ENCODE measurements at regions not wholly inside any gene's neighbourhood (a gene's known extent, or its start where the extent isn't known, plus 50 kb on each side); places are given as distances from the start of the nearest gene placed in this dataset.

GRCh38 chr20:22927537-22927936 is 107.6 kb upstream of the SSTR4 start:
- no CpG with 5 or more reads among the region's 3 CpGs for WGBS (ENCODE audit: extremely low coverage, insufficient read length, low lambda C conversion rate)
- no peak for TF ChIP-seq CTCF (conservative IDR thresholded peaks at IDR 0.05)

More at GRCh38 chr20:22927537-22927936, 107.6 kb upstream of the SSTR4 start:
- Histone ChIP-seq H2BK12ac (ENCODE audit: insufficient read length, low read depth, low read length) (no peak overlapping the region), H2BK120ac (ENCODE audit: low read depth, low read length, poor library complexity, severe bottlenecking) (no peak overlapping the region), H4K91ac (ENCODE audit: insufficient read length, low read depth, low read length) (no peak overlapping the region), H4K8ac (replicated peaks; ENCODE audit: insufficient read length, low read depth, low read length) (no peak overlapping the region), H3K27me3 (ENCODE audit: insufficient read depth, low read length) (no peaks in the 10 kb centered on the region), H3K23me2 (ENCODE audit: insufficient read length, low read depth, low read length, poor library complexity, severe bottlenecking) (no peaks in the 10 kb centered on the region), H4K5ac (ENCODE audit: insufficient read length, low read depth, low read length) (no peak overlapping the region), H2BK20ac (ENCODE audit: low read depth, low read length, poor library complexity, severe bottlenecking) (no peak overlapping the region), H3K56ac (ENCODE audit: insufficient read length, low read depth, low read length) (no peak overlapping the region), H3K4me1 (ENCODE audit: insufficient read depth, low read length) (no peaks in the 10 kb centered on the region), H2AK5ac (ENCODE audit: insufficient read length, low read length) (no peak overlapping the region), H3K4ac (ENCODE audit: low read depth, low read length) (no peak overlapping the region), H3K79me1 (ENCODE audit: insufficient read depth, low read depth, low read length, poor library complexity, severe bottlenecking) (no peaks in the 10 kb centered on the region), H3K9me3 (ENCODE audit: control insufficient read depth, low read depth, low read length) (no peaks in the 10 kb centered on the region), H3K18ac (ENCODE audit: insufficient read length, low read depth, low read length) (no peak overlapping the region), H3K9ac (ENCODE audit: extremely low read depth, insufficient read length, low read length) (no peak overlapping the region), H3K14ac (ENCODE audit: insufficient read depth, low read length) (no peak overlapping the region), H3K23ac (ENCODE audit: insufficient read length, low read depth, low read length) (no peak overlapping the region), H3K4me2 (ENCODE audit: insufficient read depth, insufficient read length, low read length) (no peak overlapping the region), H2BK15ac (ENCODE audit: low read depth, low read length) (no peak overlapping the region), H4K20me1 (ENCODE audit: control insufficient read depth, insufficient read depth, insufficient read length) (no peaks in the 10 kb centered on the region), H2BK5ac (ENCODE audit: insufficient read length, low read length) (no peak overlapping the region), H3T11ph (ENCODE audit: low read length) (no peak overlapping the region), H2AFZ (ENCODE audit: low read length) (no peak overlapping the region), H3K79me2 (ENCODE audit: insufficient read depth, low read length) (no peaks in the 10 kb centered on the region), H3K27ac (ENCODE audit: insufficient read length, low read depth, low read length) (no peak overlapping the region)
- Mint-ChIP-seq H3K27me3 (ENCODE audit: low read depth) (peaks cover 6% of the 10 kb centered on the region), H3K4me1 (peaks cover 2 to 3% of the 10 kb centered on the region in 2 experiments; a peak in 2 of 4 replicates), H3K27ac (no peak overlapping the region), H3K36me3 (ENCODE audit: insufficient read depth in 1 of 3, low read depth in 3 of 3) (no peaks in the 10 kb centered on the region), H3K4me3 (no peak overlapping the region), H3K9me3 (no peaks in the 10 kb centered on the region)
- no peak for DNase-seq
